ENCODE measurements at regions not wholly inside any gene's neighbourhood (a gene's known extent, or its start where the extent isn't known, plus 50 kb on each side); places are given as distances from the start of the nearest gene placed in this dataset.

- Mint-ChIP-seq H3K4me1 (no peaks in the 10 kb centered on the region), H3K9me3 (peaks cover 0 to 3% (median 0%) of the 10 kb centered on the region in 11 donors), H3K27ac (no peak overlapping the region), H3K36me3 (no peaks in the 10 kb centered on the region), H3K27me3 (no peaks in the 10 kb centered on the region), H3K4me3 (no peak overlapping the region)
- CTCF ChIA-PET: no interaction called here
- ATAC-seq: no peak
- H3K4me1 ChIP-seq (ENCODE audit: control insufficient read depth in 2 of 2, insufficient read depth in 2 of 2, low read length in 2 of 2): no peaks in the 10 kb centered on the region
- no peaks in the 10 kb centered on the region for H3K36me3 ChIP-seq (ENCODE audit: control insufficient read depth in 2 of 3, insufficient read depth in 3 of 3, low read length in 3 of 3)
- no peak overlapping the region for H3K4me3 ChIP-seq (ENCODE audit: low read length)
- H3K9me3 ChIP-seq (ENCODE audit: control insufficient read depth in 2 of 3, low read length in 3 of 3): no peaks in the 10 kb centered on the region
- POLR2A ChIA-PET: no interaction called here
- no peak for DNase-seq
- no peak overlapping the region for H3K27ac ChIP-seq (ENCODE audit: low read depth, low read length)
- intact Hi-C loops (cut with micrococcal nuclease): loop anchor here in 1 of 2 donors (10.0 kb wide), 1 partner anchor 343 kb away; no protein-coding TSS in a partner anchor
- H3K27me3 ChIP-seq (ENCODE audit: control insufficient read depth in 2 of 2, insufficient read depth in 2 of 2, low read length in 2 of 2): no peaks in the 10 kb centered on the region
These were observed 1309.2 kb downstream of the MRPL39 start for GRCh38 chr21:24298040-24298439.

- H3K9me3 Mint-ChIP-seq: peaks cover 0 to 3% (median 0%) of the 10 kb centered on the region in 11 donors
- Histone ChIP-seq H3K4me3 (ENCODE audit: low read length) (no peak overlapping the region), H3K36me3 (ENCODE audit: control insufficient read depth in 2 of 3, insufficient read depth in 3 of 3, low read length in 3 of 3) (no peaks in the 10 kb centered on the region), H3K27me3 (ENCODE audit: control insufficient read depth in 2 of 2, insufficient read depth in 2 of 2, low read length in 2 of 2) (no peaks in the 10 kb centered on the region), H3K9me3 (ENCODE audit: control insufficient read depth in 2 of 3, low read length in 3 of 3) (no peaks in the 10 kb centered on the region), H3K27ac (ENCODE audit: low read depth, low read length) (no peak overlapping the region), H3K4me1 (ENCODE audit: control insufficient read depth in 2 of 2, insufficient read depth in 2 of 2, low read length in 2 of 2) (no peaks in the 10 kb centered on the region)
- no peak overlapping the region for H3K4me3 Mint-ChIP-seq
- ATAC-seq: no peak
- intact Hi-C loops (cut with micrococcal nuclease): loop anchor here in 1 of 2 donors (10.0 kb wide), 1 partner anchor 339 kb away; no protein-coding TSS in a partner anchor
- H3K4me1 Mint-ChIP-seq: peaks cover 3 to 19% (median 9%) of the 10 kb centered on the region in 7 donors
- no peak for DNase-seq
- H3K27ac Mint-ChIP-seq: no peak overlapping the region
- ChIA-PET POLR2A (no interaction called here), CTCF (interaction anchor here (0.7 kb wide), 1 partner anchor 14 kb away, joined by 3 read pairs; no protein-coding TSS in a partner anchor)
- H3K27me3 Mint-ChIP-seq: no peaks in the 10 kb centered on the region
- H3K36me3 Mint-ChIP-seq: no peaks in the 10 kb centered on the region
These were observed 1313.1 kb downstream of the MRPL39 start for GRCh38 chr21:24294171-24294570.

- Histone ChIP-seq H3K4me3 (ENCODE audit: low read length) (no peak overlapping the region), H3K4me1 (ENCODE audit: control insufficient read depth in 2 of 2, insufficient read depth in 2 of 2, low read length in 2 of 2) (no peaks in the 10 kb centered on the region), H3K9me3 (ENCODE audit: control insufficient read depth in 2 of 3, low read length in 3 of 3) (no peaks in the 10 kb centered on the region), H3K27ac (ENCODE audit: low read depth, low read length) (no peak overlapping the region), H3K36me3 (ENCODE audit: control insufficient read depth in 2 of 3, insufficient read depth in 3 of 3, low read length in 3 of 3) (no peaks in the 10 kb centered on the region), H3K27me3 (ENCODE audit: control insufficient read depth in 2 of 2, insufficient read depth in 2 of 2, low read length in 2 of 2) (no peaks in the 10 kb centered on the region)
- peak overlapping the region in 7 of 9 donors; percentile 18 to 90 (median 71) for H3K27ac Mint-ChIP-seq
- POLR2A ChIA-PET: no interaction called here
- no peaks in the 10 kb centered on the region for H3K27me3 Mint-ChIP-seq
- no peaks in the 10 kb centered on the region for H3K36me3 Mint-ChIP-seq
- ATAC-seq (peak; percentile 93), DNase-seq (peak in 8 of 9 donors; percentile 23 to 78 (median 68))
- peaks cover 3 to 19% (median 10%) of the 10 kb centered on the region in 7 donors for H3K4me1 Mint-ChIP-seq
- intact Hi-C loops (cut with micrococcal nuclease): loop anchor here in 1 of 2 donors (1.0 to 10.0 kb wide), 2 partner anchors 138 to 335 kb away; no protein-coding TSS in a partner anchor
- H3K9me3 Mint-ChIP-seq: peaks cover 0 to 3% (median 0%) of the 10 kb centered on the region in 11 donors
- CTCF ChIA-PET: interaction anchor here (0.6 kb wide), 1 partner anchor 562 kb away, joined by 4 read pairs; no protein-coding TSS in a partner anchor
- peak overlapping the region; percentile 21 to 79 (median 58) for H3K4me3 Mint-ChIP-seq
These were observed 1317.0 kb downstream of the MRPL39 start for GRCh38 chr21:24290151-24290833.

GRCh38 chr21:24289539-24289938 lies 1317.7 kb downstream of the MRPL39 start:
- ChIA-PET CTCF (no interaction called here), POLR2A (no interaction called here)
- intact Hi-C loops (cut with micrococcal nuclease): no loop called here
- H3K4me3 Mint-ChIP-seq: no peak overlapping the region
- H3K9me3 ChIP-seq (ENCODE audit: control insufficient read depth in 2 of 3, low read length in 3 of 3): no peaks in the 10 kb centered on the region
- H3K36me3 Mint-ChIP-seq: no peaks in the 10 kb centered on the region
- no peak overlapping the region for H3K4me3 ChIP-seq (ENCODE audit: low read length)
- H3K4me1 Mint-ChIP-seq: peaks cover 3 to 19% (median 10%) of the 10 kb centered on the region in 7 donors
- DNase-seq (no peak), ATAC-seq (no peak)
- H3K27me3 ChIP-seq (ENCODE audit: control insufficient read depth in 2 of 2, insufficient read depth in 2 of 2, low read length in 2 of 2): no peaks in the 10 kb centered on the region
- H3K27ac ChIP-seq (ENCODE audit: low read depth, low read length): no peak overlapping the region
- H3K27ac Mint-ChIP-seq: peak overlapping the region in 1 of 9 donors; percentile 21
- no peaks in the 10 kb centered on the region for H3K36me3 ChIP-seq (ENCODE audit: control insufficient read depth in 2 of 3, insufficient read depth in 3 of 3, low read length in 3 of 3)
- no peaks in the 10 kb centered on the region for H3K27me3 Mint-ChIP-seq
- H3K9me3 Mint-ChIP-seq: peaks cover 0 to 3% (median 0%) of the 10 kb centered on the region in 11 donors
- no peaks in the 10 kb centered on the region for H3K4me1 ChIP-seq (ENCODE audit: control insufficient read depth in 2 of 2, insufficient read depth in 2 of 2, low read length in 2 of 2)

- ATAC-seq (no peak), DNase-seq (no peak)
- Histone ChIP-seq H3K9me3 (ENCODE audit: control insufficient read depth in 2 of 3, low read length in 3 of 3) (no peaks in the 10 kb centered on the region), H3K4me3 (ENCODE audit: low read length) (no peak overlapping the region), H3K4me1 (ENCODE audit: control insufficient read depth in 2 of 2, insufficient read depth in 2 of 2, low read length in 2 of 2) (no peaks in the 10 kb centered on the region), H3K27me3 (ENCODE audit: control insufficient read depth in 2 of 2, insufficient read depth in 2 of 2, low read length in 2 of 2) (no peaks in the 10 kb centered on the region), H3K36me3 (ENCODE audit: control insufficient read depth in 2 of 3, insufficient read depth in 3 of 3, low read length in 3 of 3) (no peaks in the 10 kb centered on the region), H3K27ac (ENCODE audit: low read depth, low read length) (no peak overlapping the region)
- CTCF ChIA-PET: no interaction called here
- Mint-ChIP-seq H3K36me3 (no peaks in the 10 kb centered on the region), H3K27me3 (no peaks in the 10 kb centered on the region), H3K27ac (no peak overlapping the region), H3K4me1 (no peaks in the 10 kb centered on the region), H3K9me3 (peaks cover 0 to 8% (median 0%) of the 10 kb centered on the region in 11 donors), H3K4me3 (no peak overlapping the region)
- intact Hi-C loops (cut with micrococcal nuclease): no loop called here
- POLR2A ChIA-PET: no interaction called here
These were observed 1326.7 kb downstream of the MRPL39 start for GRCh38 chr21:24280596-24280995.

GRCh38 chr21:24278711-24279110 lies 1328.6 kb downstream of the MRPL39 start:
- peaks cover 0 to 5% (median 0%) of the 10 kb centered on the region in 5 donors for H3K27me3 Mint-ChIP-seq
- H3K4me3 ChIP-seq (ENCODE audit: low read length): no peak overlapping the region
- no peaks in the 10 kb centered on the region for H3K27me3 ChIP-seq (ENCODE audit: control insufficient read depth in 2 of 2, insufficient read depth in 2 of 2, low read length in 2 of 2)
- ChIA-PET POLR2A (no interaction called here), CTCF (no interaction called here)
- no peak overlapping the region for H3K27ac Mint-ChIP-seq
- ATAC-seq (no peak), DNase-seq (no peak)
- no peak overlapping the region for H3K4me3 Mint-ChIP-seq
- H3K36me3 ChIP-seq (ENCODE audit: control insufficient read depth in 2 of 3, insufficient read depth in 3 of 3, low read length in 3 of 3): no peaks in the 10 kb centered on the region
- H3K27ac ChIP-seq (ENCODE audit: low read depth, low read length): no peak overlapping the region
- H3K4me1 ChIP-seq (ENCODE audit: control insufficient read depth in 2 of 2, insufficient read depth in 2 of 2, low read length in 2 of 2): no peaks in the 10 kb centered on the region
- H3K4me1 Mint-ChIP-seq: no peaks in the 10 kb centered on the region
- H3K9me3 ChIP-seq (ENCODE audit: control insufficient read depth in 2 of 3, low read length in 3 of 3): no peaks in the 10 kb centered on the region
- no peaks in the 10 kb centered on the region for H3K36me3 Mint-ChIP-seq
- H3K9me3 Mint-ChIP-seq: peaks cover 0 to 8% (median 0%) of the 10 kb centered on the region in 11 donors
- intact Hi-C loops (cut with micrococcal nuclease): no loop called here

- Mint-ChIP-seq H3K27me3 (peaks cover 0 to 6% (median 0%) of the 10 kb centered on the region in 5 donors), H3K4me1 (no peaks in the 10 kb centered on the region), H3K4me3 (no peak overlapping the region), H3K27ac (no peak overlapping the region), H3K36me3 (no peaks in the 10 kb centered on the region), H3K9me3 (peaks cover 0 to 8% (median 0%) of the 10 kb centered on the region in 11 donors)
- ChIA-PET POLR2A (no interaction called here), CTCF (no interaction called here)
- intact Hi-C loops (cut with micrococcal nuclease): no loop called here
- DNase-seq: no peak
- Histone ChIP-seq H3K27ac (ENCODE audit: low read depth, low read length) (no peak overlapping the region), H3K4me1 (ENCODE audit: control insufficient read depth in 2 of 2, insufficient read depth in 2 of 2, low read length in 2 of 2) (no peaks in the 10 kb centered on the region), H3K4me3 (ENCODE audit: low read length) (no peak overlapping the region), H3K9me3 (ENCODE audit: control insufficient read depth in 2 of 3, low read length in 3 of 3) (no peaks in the 10 kb centered on the region), H3K27me3 (ENCODE audit: control insufficient read depth in 2 of 2, insufficient read depth in 2 of 2, low read length in 2 of 2) (no peaks in the 10 kb centered on the region), H3K36me3 (ENCODE audit: control insufficient read depth in 2 of 3, insufficient read depth in 3 of 3, low read length in 3 of 3) (no peaks in the 10 kb centered on the region)
- ATAC-seq: no peak
These were observed 1331.1 kb downstream of the MRPL39 start for GRCh38 chr21:24276204-24276603.
